ENCODE measurements at regions not wholly inside any gene's neighbourhood (a gene's known extent, or its start where the extent isn't known, plus 50 kb on each side); places are given as distances from the start of the nearest gene placed in this dataset.

DNA sequence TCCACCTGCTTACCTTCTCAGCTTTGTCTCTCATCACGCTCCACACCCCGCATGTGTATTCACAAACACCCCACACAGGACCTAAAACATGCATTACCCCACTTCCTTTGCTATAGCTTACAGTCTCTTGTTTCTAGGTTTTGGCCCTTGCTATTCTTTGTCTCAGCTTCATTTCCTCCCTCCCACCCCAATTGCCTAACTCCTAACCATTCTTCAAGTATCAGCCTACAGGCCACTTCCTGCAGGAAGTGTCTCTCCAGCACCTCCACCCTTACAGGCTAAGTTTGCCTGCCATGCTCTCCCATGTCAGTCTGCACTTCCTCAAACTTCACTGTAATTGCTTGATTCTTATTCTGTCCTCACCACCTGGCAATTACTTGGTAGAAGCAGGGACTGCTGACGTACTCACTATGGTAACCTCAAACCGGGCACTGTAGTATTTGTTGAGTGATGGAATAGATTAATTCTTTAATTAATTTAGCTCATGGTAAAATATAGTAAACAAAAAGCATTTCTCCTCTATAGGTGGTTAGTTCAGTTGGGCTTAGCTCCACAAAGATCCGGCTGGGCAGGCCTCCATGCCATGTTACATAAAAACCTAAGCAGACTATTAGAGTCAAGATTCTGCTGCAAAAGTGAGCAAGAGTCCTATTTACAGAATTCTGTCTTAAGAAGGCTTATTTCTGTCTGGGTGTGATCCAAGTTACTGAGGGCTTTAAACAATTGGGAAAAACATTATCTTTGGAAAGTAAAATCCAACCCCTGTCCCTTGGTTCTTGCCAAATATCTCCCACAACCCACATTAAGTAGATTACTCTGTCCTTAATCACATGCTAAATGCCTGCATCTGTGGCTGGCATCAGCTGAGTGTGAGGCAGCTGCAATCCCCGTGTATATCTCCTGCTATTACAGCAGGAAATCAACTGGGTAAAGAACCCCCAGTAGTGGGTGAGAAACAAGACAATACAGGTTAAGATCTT lies 124.7 kb upstream of the CPEB2 start:
- H3K27ac ChIP-seq (ENCODE audit: low read depth, low read length) = no peak overlapping the region
- TF ChIP-seq, protein P1, sequence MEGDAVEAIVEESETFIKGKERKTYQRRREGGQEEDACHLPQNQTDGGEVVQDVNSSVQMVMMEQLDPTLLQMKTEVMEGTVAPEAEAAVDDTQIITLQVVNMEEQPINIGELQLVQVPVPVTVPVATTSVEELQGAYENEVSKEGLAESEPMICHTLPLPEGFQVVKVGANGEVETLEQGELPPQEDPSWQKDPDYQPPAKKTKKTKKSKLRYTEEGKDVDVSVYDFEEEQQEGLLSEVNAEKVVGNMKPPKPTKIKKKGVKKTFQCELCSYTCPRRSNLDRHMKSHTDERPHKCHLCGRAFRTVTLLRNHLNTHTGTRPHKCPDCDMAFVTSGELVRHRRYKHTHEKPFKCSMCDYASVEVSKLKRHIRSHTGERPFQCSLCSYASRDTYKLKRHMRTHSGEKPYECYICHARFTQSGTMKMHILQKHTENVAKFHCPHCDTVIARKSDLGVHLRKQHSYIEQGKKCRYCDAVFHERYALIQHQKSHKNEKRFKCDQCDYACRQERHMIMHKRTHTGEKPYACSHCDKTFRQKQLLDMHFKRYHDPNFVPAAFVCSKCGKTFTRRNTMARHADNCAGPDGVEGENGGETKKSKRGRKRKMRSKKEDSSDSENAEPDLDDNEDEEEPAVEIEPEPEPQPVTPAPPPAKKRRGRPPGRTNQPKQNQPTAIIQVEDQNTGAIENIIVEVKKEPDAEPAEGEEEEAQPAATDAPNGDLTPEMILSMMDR (IDR thresholded peaks at IDR 0.05; ENCODE audit: extremely low read depth, low read depth, low read length) = no peak
- H3K4me2 ChIP-seq (ENCODE audit: insufficient read depth, low read length) = no peak overlapping the region

DNA sequence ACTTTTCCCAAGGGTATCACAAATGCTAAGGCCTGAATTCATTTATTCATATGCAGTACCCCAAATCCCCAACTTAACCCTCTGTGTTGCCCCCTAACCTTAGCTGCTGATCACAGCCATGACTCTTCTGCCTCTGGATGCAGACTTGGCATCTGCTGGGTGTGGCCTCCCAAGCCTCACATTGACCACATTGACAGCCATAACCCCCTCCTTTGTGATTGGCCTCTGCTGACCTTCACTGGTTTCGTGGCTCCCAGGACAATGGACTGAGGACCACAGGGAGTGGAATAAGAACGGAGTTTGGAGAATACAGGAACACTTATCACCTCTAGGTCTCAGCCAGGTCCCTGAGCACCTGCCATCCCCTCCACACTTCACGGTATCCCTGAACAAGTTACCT lies 123.6 kb upstream of the CPEB2 start:
- Histone ChIP-seq H3K9me3 (ENCODE audit: low read depth, low read length) (no peaks in the 10 kb centered on the region), H3K27ac (ENCODE audit: low read depth, low read length) (no peak overlapping the region), H3K4me2 (ENCODE audit: insufficient read depth, low read length) (no peak overlapping the region), H3K27me3 (ENCODE audit: insufficient read depth, low read length) (peaks cover 6% of the 10 kb centered on the region), H3K4me1 (ENCODE audit: insufficient read depth, low read length) (peaks cover 13% of the 10 kb centered on the region), H4K20me1 (ENCODE audit: insufficient read depth, low read length) (no peaks in the 10 kb centered on the region), H2AFZ (ENCODE audit: low read length) (no peak overlapping the region), H3K36me3 (ENCODE audit: insufficient read depth, low read length) (no peaks in the 10 kb centered on the region), H3K79me2 (ENCODE audit: insufficient read depth, low read length) (no peaks in the 10 kb centered on the region), H3K4me3 (ENCODE audit: insufficient read depth, low read length) (no peak overlapping the region)
- TF ChIP-seq, protein P1 (IDR thresholded peaks at IDR 0.05; ENCODE audit: extremely low read depth, low read depth, low read length) = no peak
- no peak for DNase-seq (ENCODE audit: insufficient read length, low spot score, missing footprints)

More for the DNA sequence above, 124.7 kb upstream of the CPEB2 start:
- Histone ChIP-seq H3K9me3 (ENCODE audit: low read depth, low read length) (no peaks in the 10 kb centered on the region), H2AFZ (ENCODE audit: low read length) (no peak overlapping the region), H3K4me1 (ENCODE audit: insufficient read depth, low read length) (peaks cover 13% of the 10 kb centered on the region), H3K27me3 (ENCODE audit: insufficient read depth, low read length) (peaks cover 6% of the 10 kb centered on the region), H3K36me3 (ENCODE audit: insufficient read depth, low read length) (no peaks in the 10 kb centered on the region), H4K20me1 (ENCODE audit: insufficient read depth, low read length) (no peaks in the 10 kb centered on the region), H3K4me3 (ENCODE audit: insufficient read depth, low read length) (no peak overlapping the region), H3K79me2 (ENCODE audit: insufficient read depth, low read length) (no peaks in the 10 kb centered on the region)
- no peak for DNase-seq (ENCODE audit: insufficient read length, low spot score, missing footprints)

- peaks cover 13% of the 10 kb centered on the region for H3K4me1 ChIP-seq (ENCODE audit: insufficient read depth, low read length)
- TF ChIP-seq, protein P1 (IDR thresholded peaks at IDR 0.05; ENCODE audit: extremely low read depth, low read depth, low read length) = no peak
- no peak for DNase-seq (ENCODE audit: insufficient read length, low spot score, missing footprints)
These were observed 122.6 kb upstream of the CPEB2 start for GRCh38 chr4:14879683-14880082.

GRCh38 chr4:14880805-14881204 lies 121.5 kb upstream of the CPEB2 start:
- H3K9me3 ChIP-seq (ENCODE audit: low read depth, low read length) = no peaks in the 10 kb centered on the region
- H3K36me3 ChIP-seq (ENCODE audit: insufficient read depth, low read length) = no peaks in the 10 kb centered on the region
- no peak overlapping the region for H3K27ac ChIP-seq (ENCODE audit: low read depth, low read length)
- no peaks in the 10 kb centered on the region for H3K79me2 ChIP-seq (ENCODE audit: insufficient read depth, low read length)
- no peak overlapping the region for H3K4me2 ChIP-seq (ENCODE audit: insufficient read depth, low read length)
- H3K4me1 ChIP-seq (ENCODE audit: insufficient read depth, low read length) = peaks cover 13% of the 10 kb centered on the region
- no peak overlapping the region for H2AFZ ChIP-seq (ENCODE audit: low read length)
- no peak for DNase-seq (ENCODE audit: insufficient read length, low spot score, missing footprints)
- H3K4me3 ChIP-seq (ENCODE audit: insufficient read depth, low read length) = no peak overlapping the region
- TF ChIP-seq, protein P1 (IDR thresholded peaks at IDR 0.05; ENCODE audit: extremely low read depth, low read depth, low read length) = no peak
- peaks cover 6% of the 10 kb centered on the region for H3K27me3 ChIP-seq (ENCODE audit: insufficient read depth, low read length)
- H4K20me1 ChIP-seq (ENCODE audit: insufficient read depth, low read length) = no peaks in the 10 kb centered on the region

More at GRCh38 chr4:14879683-14880082, 122.6 kb upstream of the CPEB2 start:
- Histone ChIP-seq H3K4me2 (ENCODE audit: insufficient read depth, low read length) (no peak overlapping the region), H2AFZ (ENCODE audit: low read length) (no peak overlapping the region), H3K79me2 (ENCODE audit: insufficient read depth, low read length) (no peaks in the 10 kb centered on the region), H3K9me3 (ENCODE audit: low read depth, low read length) (no peaks in the 10 kb centered on the region), H3K27me3 (ENCODE audit: insufficient read depth, low read length) (peaks cover 6% of the 10 kb centered on the region), H3K36me3 (ENCODE audit: insufficient read depth, low read length) (no peaks in the 10 kb centered on the region), H4K20me1 (ENCODE audit: insufficient read depth, low read length) (no peaks in the 10 kb centered on the region), H3K4me3 (ENCODE audit: insufficient read depth, low read length) (no peak overlapping the region), H3K27ac (ENCODE audit: low read depth, low read length) (no peak overlapping the region)
